Astrocyte (in vitro differentiated cells and primary cell): ENCODE measurements at regions not wholly inside any gene's neighbourhood (a gene's known extent, or its start where the extent isn't known, plus 50 kb on each side); places are given as distances from the start of the nearest gene placed in this dataset.

Experiments used
- DNase-seq: peaks from one replicate; pipeline ENCODE4 v3.0.0-alpha.2; 2010; ENCODE audit warnings: low read depth
- FAIRE-seq: peaks from 2 replicates; lab custom pipeline; 2011; peaks lifted over from hg19 to GRCh38; lab: Jason Lieb, UNC
- H2AFZ ChIP-seq: 2 replicates; pipeline ENCODE4 v1.6.0; 2012; ENCODE audit warnings: low read depth, low read length, inconsistent platforms
- H3K27ac ChIP-seq: 2 replicates; pipeline ENCODE4 v1.5.1; 2011; ENCODE audit warnings: low read depth, low read length, inconsistent platforms
- H3K27me3 ChIP-seq: 2 replicates; pipeline ENCODE4 v1.6.0; 2011; ENCODE audit warnings: low read length, inconsistent platforms; ENCODE audit not compliant: insufficient read depth
- H3K36me3 ChIP-seq: 2 replicates; pipeline ENCODE4 v1.5.1; 2011; ENCODE audit warnings: low read length, inconsistent platforms; ENCODE audit not compliant: insufficient read depth
- H3K4me1 ChIP-seq: 2 replicates; pipeline ENCODE4 v1.5.1; 2011; ENCODE audit warnings: low read length, inconsistent platforms; ENCODE audit not compliant: insufficient read depth
- H3K4me2 ChIP-seq: 2 replicates; pipeline ENCODE4 v1.6.0; 2012; ENCODE audit warnings: low read length, inconsistent platforms
- H3K4me3 ChIP-seq: 2 replicates; pipeline ENCODE4 v1.5.1; 2011; ENCODE audit warnings: low read depth, mild to moderate bottlenecking, low read length, inconsistent platforms; ENCODE audit not compliant: insufficient read depth
- H3K79me2 ChIP-seq: 2 replicates; pipeline ENCODE4 v1.6.0; 2012; ENCODE audit warnings: mild to moderate bottlenecking, low read length, inconsistent platforms; ENCODE audit not compliant: insufficient read depth
- H3K9ac ChIP-seq: 2 replicates; pipeline ENCODE4 v1.6.0; 2012; ENCODE audit warnings: mild to moderate bottlenecking, low read length, inconsistent platforms
- H3K9me3 ChIP-seq: 2 replicates; pipeline ENCODE4 v1.5.1; 2012; ENCODE audit warnings: low read depth, mild to moderate bottlenecking, low read length, inconsistent platforms; ENCODE audit not compliant: insufficient read depth
- H4K20me1 ChIP-seq: 2 replicates; pipeline ENCODE4 v1.6.0; 2012; ENCODE audit warnings: low read length, inconsistent platforms; ENCODE audit not compliant: insufficient read depth
- H3K27ac Mint-ChIP-seq: one replicate; pipeline ENCODE4 v1.8.0; 2021; ENCODE audit warnings: mild to moderate bottlenecking, mixed read lengths; ENCODE audit not compliant: unreplicated experiment
- H3K27me3 Mint-ChIP-seq: one replicate; pipeline ENCODE4 v1.8.0; 2021; ENCODE audit warnings: low read depth, mixed read lengths; ENCODE audit not compliant: unreplicated experiment
- H3K36me3 Mint-ChIP-seq: one replicate; pipeline ENCODE4 v1.8.0; 2021; ENCODE audit warnings: low read depth, mixed read lengths; ENCODE audit not compliant: unreplicated experiment
- H3K4me1 Mint-ChIP-seq: one replicate; pipeline ENCODE4 v1.8.0; 2021; ENCODE audit warnings: low read depth, mixed read lengths; ENCODE audit not compliant: unreplicated experiment
- H3K4me3 Mint-ChIP-seq: one replicate; pipeline ENCODE4 v1.8.0; 2021; ENCODE audit warnings: mild to moderate bottlenecking, moderate library complexity, mixed read lengths; ENCODE audit not compliant: unreplicated experiment
- H3K9me3 Mint-ChIP-seq: one replicate; pipeline ENCODE4 v1.8.0; 2021; ENCODE audit warnings: mild to moderate bottlenecking, mixed read lengths; ENCODE audit not compliant: unreplicated experiment
- CTCF ChIP-seq: IDR thresholded peaks from 2 replicates; pipeline ENCODE4 v1.5.1; 2011; ENCODE audit warnings: low read depth, mild to moderate bottlenecking, inconsistent platforms, low read length, moderate library complexity; ENCODE audit not compliant: insufficient read depth
- EZH2 ChIP-seq: IDR thresholded peaks from 2 replicates; pipeline ENCODE4 v1.6.1; 2012; ENCODE audit warnings: mild to moderate bottlenecking, low read length, inconsistent platforms; ENCODE audit not compliant: insufficient read depth

- H3K79me2 ChIP-seq: no peaks in the 10 kb centered on the region
- H3K4me3 ChIP-seq: no peak overlapping the region
- peaks cover 3% of the 10 kb centered on the region for H3K36me3 Mint-ChIP-seq
- no peaks in the 10 kb centered on the region for H4K20me1 ChIP-seq
- FAIRE-seq: no peak
- peaks cover 3% of the 10 kb centered on the region for H3K4me1 ChIP-seq
- no peak for DNase-seq
- H3K9me3 ChIP-seq: no peaks in the 10 kb centered on the region
- peaks cover 27% of the 10 kb centered on the region for H3K27me3 ChIP-seq
- H3K4me1 Mint-ChIP-seq: no peaks in the 10 kb centered on the region
- H3K27ac ChIP-seq: no peak overlapping the region
- H3K4me2 ChIP-seq: no peak overlapping the region
- peaks cover 2% of the 10 kb centered on the region for H3K9me3 Mint-ChIP-seq
- no peak overlapping the region for H3K4me3 Mint-ChIP-seq
- H3K27ac Mint-ChIP-seq: no peak overlapping the region
- H2AFZ ChIP-seq: no peak overlapping the region
- H3K9ac ChIP-seq: no peak overlapping the region
- no peak for TF ChIP-seq CTCF
- TF ChIP-seq EZH2: no peak
- no peaks in the 10 kb centered on the region for H3K36me3 ChIP-seq
- peaks cover 44% of the 10 kb centered on the region for H3K27me3 Mint-ChIP-seq
Observed at GRCh38 chr21:43268804-43269186, 100.0 kb downstream of the CRYAA start.

- no peak overlapping the region for H2AFZ ChIP-seq
- peaks cover 27% of the 10 kb centered on the region for H3K27me3 ChIP-seq
- no peaks in the 10 kb centered on the region for H3K36me3 ChIP-seq
- Mint-ChIP-seq H3K9me3 (peaks cover 2% of the 10 kb centered on the region), H3K27me3 (peaks cover 43% of the 10 kb centered on the region), H3K36me3 (peaks cover 3% of the 10 kb centered on the region), H3K4me3 (no peak overlapping the region), H3K27ac (no peak overlapping the region), H3K4me1 (no peaks in the 10 kb centered on the region)
- H3K79me2 ChIP-seq: no peaks in the 10 kb centered on the region
- H4K20me1 ChIP-seq: no peaks in the 10 kb centered on the region
- DNase-seq (no peak), FAIRE-seq (no peak)
- H3K4me2 ChIP-seq: no peak overlapping the region
- peaks cover 3% of the 10 kb centered on the region for H3K4me1 ChIP-seq
- no peak overlapping the region for H3K4me3 ChIP-seq
- H3K9ac ChIP-seq: no peak overlapping the region
- H3K9me3 ChIP-seq: no peaks in the 10 kb centered on the region
- TF ChIP-seq EZH2 (no peak), CTCF (no peak)
- no peak overlapping the region for H3K27ac ChIP-seq
Observed at GRCh38 chr21:43268086-43268803, 99.4 kb downstream of the CRYAA start.

DNA sequence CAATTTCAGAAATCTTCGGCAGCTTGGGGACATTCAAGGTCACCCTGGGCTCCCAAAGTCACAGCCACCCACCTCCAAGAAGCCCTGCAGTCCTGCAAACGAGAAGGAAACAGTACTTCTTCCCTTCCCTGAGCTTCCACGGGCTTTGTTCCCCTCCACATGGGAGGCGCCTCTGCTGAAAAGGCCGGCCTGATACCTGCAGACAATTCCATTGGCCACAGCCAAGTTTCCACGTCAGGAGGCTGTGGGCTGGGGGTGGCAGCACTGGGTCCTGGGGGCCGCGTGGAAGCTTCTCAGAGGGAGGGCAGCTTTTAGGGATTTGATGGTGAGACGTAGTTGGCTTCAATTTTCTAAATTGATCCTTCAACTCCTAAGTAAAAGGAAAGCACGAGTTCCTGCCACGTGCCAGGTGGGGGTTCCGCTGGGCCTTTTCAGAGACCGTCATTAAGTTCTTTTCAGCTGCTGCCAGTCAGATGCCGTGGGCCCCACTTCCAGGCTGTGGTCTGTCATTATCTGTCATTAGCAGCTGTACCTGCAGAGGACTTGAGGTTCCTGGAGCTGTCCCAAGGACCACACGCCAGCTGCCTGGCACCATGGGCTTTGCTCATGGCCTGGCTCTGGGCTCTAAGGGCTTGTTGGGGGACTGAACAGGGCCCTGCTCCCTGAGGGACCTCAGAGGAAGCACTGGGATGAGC is 98.7 kb downstream of the CRYAA start:
- H3K79me2 ChIP-seq: no peaks in the 10 kb centered on the region
- no peaks in the 10 kb centered on the region for H3K36me3 ChIP-seq
- Mint-ChIP-seq H3K9me3 (peaks cover 2% of the 10 kb centered on the region), H3K27ac (no peak overlapping the region), H3K4me3 (no peak overlapping the region), H3K27me3 (peaks cover 39% of the 10 kb centered on the region), H3K36me3 (peaks cover 3% of the 10 kb centered on the region), H3K4me1 (no peaks in the 10 kb centered on the region)
- no peak overlapping the region for H3K4me2 ChIP-seq
- no peak overlapping the region for H3K4me3 ChIP-seq
- no peak overlapping the region for H2AFZ ChIP-seq
- H3K9me3 ChIP-seq: peaks cover 1% of the 10 kb centered on the region
- DNase-seq (no peak), FAIRE-seq (no peak)
- peaks cover 3% of the 10 kb centered on the region for H3K4me1 ChIP-seq
- H3K27me3 ChIP-seq: peaks cover 27% of the 10 kb centered on the region
- TF ChIP-seq CTCF (no peak), EZH2 (no peak)
- H3K9ac ChIP-seq: no peak overlapping the region
- no peak overlapping the region for H3K27ac ChIP-seq
- H4K20me1 ChIP-seq: no peaks in the 10 kb centered on the region
